GM10266 (cell line): ENCODE measurements at regions not wholly inside any gene's neighbourhood (a gene's known extent, or its start where the extent isn't known, plus 50 kb on each side); places are given as distances from the start of the nearest gene placed in this dataset.

Source experiments
- DNase-seq: peaks from one replicate; pipeline ENCODE4 v3.0.0; 2012; ENCODE audit errors: extremely low spot score
- CTCF ChIP-seq: IDR thresholded peaks from 2 replicates; pipeline ENCODE4 v1.5.1; 2012; ENCODE audit warnings: mild to moderate bottlenecking, low read depth; ENCODE audit not compliant: control insufficient read depth, insufficient read depth; ENCODE audit errors: missing control alignments

- TF ChIP-seq CTCF = no peak
- no peak for DNase-seq
These were observed 966.3 kb downstream of the DIAPH3 start for GRCh38 chr13:59197397-59197796.

- no peak for TF ChIP-seq CTCF
- no peak for DNase-seq
These were observed 961.9 kb downstream of the DIAPH3 start for GRCh38 chr13:59201841-59202240.

GRCh38 chr13:59203855-59204254 is 959.9 kb downstream of the DIAPH3 start:
- DNase-seq = no peak
- no peak for TF ChIP-seq CTCF

- no peak for TF ChIP-seq CTCF
- no peak for DNase-seq
These were observed 958.2 kb downstream of the DIAPH3 start for GRCh38 chr13:59205501-59205900.

GRCh38 chr13:59208405-59209195 is 955.1 kb downstream of the DIAPH3 start:
- no peak for TF ChIP-seq CTCF
- DNase-seq = no peak

- DNase-seq = no peak
- TF ChIP-seq CTCF = no peak
These were observed 953.2 kb downstream of the DIAPH3 start for GRCh38 chr13:59210543-59210942.

- DNase-seq = no peak
- no peak for TF ChIP-seq CTCF
These were observed 952.1 kb downstream of the DIAPH3 start for GRCh38 chr13:59211606-59212005.
